ENCODE measurements at regions not wholly inside any gene's neighbourhood (a gene's known extent, or its start where the extent isn't known, plus 50 kb on each side); places are given as distances from the start of the nearest gene placed in this dataset.

DNA sequence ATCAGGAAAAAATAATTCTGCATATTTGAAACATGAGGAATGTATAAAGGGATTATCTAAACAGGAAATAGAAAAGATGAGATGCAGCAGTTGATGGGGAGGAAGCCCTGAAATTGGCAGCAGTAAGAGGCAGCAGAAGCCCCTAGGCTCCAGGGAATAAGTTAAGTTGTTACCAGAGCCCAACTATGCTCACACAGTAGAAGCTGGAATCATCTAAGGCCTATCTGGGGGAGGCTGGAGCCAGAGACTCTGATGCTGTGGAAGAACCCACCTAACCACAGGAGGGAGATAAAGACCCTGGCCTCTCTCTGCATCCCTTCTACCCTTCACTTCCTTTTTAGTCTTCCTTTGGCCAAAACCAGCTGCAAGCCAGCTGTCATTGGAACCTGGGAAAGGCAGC, 519.7 kb downstream of the DIPK2A start:
- TF ChIP-seq, protein P1, sequence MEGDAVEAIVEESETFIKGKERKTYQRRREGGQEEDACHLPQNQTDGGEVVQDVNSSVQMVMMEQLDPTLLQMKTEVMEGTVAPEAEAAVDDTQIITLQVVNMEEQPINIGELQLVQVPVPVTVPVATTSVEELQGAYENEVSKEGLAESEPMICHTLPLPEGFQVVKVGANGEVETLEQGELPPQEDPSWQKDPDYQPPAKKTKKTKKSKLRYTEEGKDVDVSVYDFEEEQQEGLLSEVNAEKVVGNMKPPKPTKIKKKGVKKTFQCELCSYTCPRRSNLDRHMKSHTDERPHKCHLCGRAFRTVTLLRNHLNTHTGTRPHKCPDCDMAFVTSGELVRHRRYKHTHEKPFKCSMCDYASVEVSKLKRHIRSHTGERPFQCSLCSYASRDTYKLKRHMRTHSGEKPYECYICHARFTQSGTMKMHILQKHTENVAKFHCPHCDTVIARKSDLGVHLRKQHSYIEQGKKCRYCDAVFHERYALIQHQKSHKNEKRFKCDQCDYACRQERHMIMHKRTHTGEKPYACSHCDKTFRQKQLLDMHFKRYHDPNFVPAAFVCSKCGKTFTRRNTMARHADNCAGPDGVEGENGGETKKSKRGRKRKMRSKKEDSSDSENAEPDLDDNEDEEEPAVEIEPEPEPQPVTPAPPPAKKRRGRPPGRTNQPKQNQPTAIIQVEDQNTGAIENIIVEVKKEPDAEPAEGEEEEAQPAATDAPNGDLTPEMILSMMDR (conservative IDR thresholded peaks at IDR 0.05; ENCODE audit: low read depth in 2 of 2), result peak; percentile 28 to 58
- no peak for TF ChIP-seq EZH2 (IDR thresholded peaks at IDR 0.05; ENCODE audit: low read depth, unreplicated experiment)
- no peak for TF ChIP-seq REST (IDR thresholded peaks at IDR 0.05; ENCODE audit: unreplicated experiment)
- TF ChIP-seq ZNF114 (CRISPR knock-in tag; IDR thresholded peaks at IDR 0.05), result no peak
- TF ChIP-seq JUNB (IDR thresholded peaks at IDR 0.05; ENCODE audit: unreplicated experiment), result no peak
- no peak for TF ChIP-seq EZH2phosphoT487 (IDR thresholded peaks at IDR 0.05; ENCODE audit: unreplicated experiment)
- TF ChIP-seq CREB1 (CRISPR knock-in tag; IDR thresholded peaks at IDR 0.05; ENCODE audit: low read depth), result no peak
- TF ChIP-seq POLR2AphosphoS5 (IDR thresholded peaks at IDR 0.05; ENCODE audit: low read depth), result no peak
